Erythroblast (primary cell): ENCODE measurements at regions not wholly inside any gene's neighbourhood (a gene's known extent, or its start where the extent isn't known, plus 50 kb on each side); places are given as distances from the start of the nearest gene placed in this dataset.

Source experiments
- GATA1 ChIP-seq: IDR thresholded peaks from 2 replicates; pipeline ENCODE4 v1.6.1; 2011; ENCODE audit warnings: low read depth, mild to moderate bottlenecking, control low read depth, low read length, moderate library complexity
- POLR2A ChIP-seq: IDR thresholded peaks from 2 replicates; pipeline ENCODE4 v1.6.1; 2011; ENCODE audit warnings: mild to moderate bottlenecking, low read length

- TF ChIP-seq POLR2A (no peak), GATA1 (no peak)
These were observed 182.9 kb upstream of the NUDT12 start for GRCh38 chr5:103745353-103746065.
